CD4-positive, alpha-beta T cell treated with Interleukin-10 for 1 hour (primary cell): ENCODE measurements at regions not wholly inside any gene's neighbourhood (a gene's known extent, or its start where the extent isn't known, plus 50 kb on each side); places are given as distances from the start of the nearest gene placed in this dataset.

Source experiments
- DNase-seq: peaks from one replicate; pipeline ENCODE4 v3.0.0-alpha.2; 2020

GRCh38 chr1:209505044-209505443 is 78.5 kb upstream of the CAMK1G start:
- no peak for DNase-seq

GRCh38 chr1:209506101-209506500 is 77.4 kb upstream of the CAMK1G start:
- DNase-seq, result no peak

- DNase-seq, result no peak
Measured at GRCh38 chr1:209509039-209509438, 74.5 kb upstream of the CAMK1G start.

GRCh38 chr1:209510063-209510462 is 73.5 kb upstream of the CAMK1G start:
- no peak for DNase-seq

- no peak for DNase-seq
Measured at GRCh38 chr1:209511169-209511568, 72.3 kb upstream of the CAMK1G start.

GRCh38 chr1:209512821-209513220 is 70.7 kb upstream of the CAMK1G start:
- no peak for DNase-seq

- no peak for DNase-seq
Measured at GRCh38 chr1:209513226-209513625, 70.3 kb upstream of the CAMK1G start.

GRCh38 chr1:209516771-209517680 is 66.5 kb upstream of the CAMK1G start:
- DNase-seq, result no peak

- no peak for DNase-seq
Measured at GRCh38 chr1:209517681-209518050, 65.8 kb upstream of the CAMK1G start.

- no peak for DNase-seq
Measured at GRCh38 chr1:209519786-209520185, 63.7 kb upstream of the CAMK1G start.

GRCh38 chr1:209522826-209523225 is 60.7 kb upstream of the CAMK1G start:
- no peak for DNase-seq

GRCh38 chr1:209526137-209526536 is 57.4 kb upstream of the CAMK1G start:
- DNase-seq, result no peak

GRCh38 chr1:209527372-209527771 is 56.1 kb upstream of the CAMK1G start:
- DNase-seq, result no peak

- no peak for DNase-seq
Measured at GRCh38 chr1:209527993-209528717, 55.4 kb upstream of the CAMK1G start.

- DNase-seq, result no peak
Measured at GRCh38 chr1:209529233-209529632, 54.3 kb upstream of the CAMK1G start.

- DNase-seq, result no peak
Measured at GRCh38 chr1:209531006-209531405, 52.5 kb upstream of the CAMK1G start.

GRCh38 chr1:209531549-209531948 is 52.0 kb upstream of the CAMK1G start:
- no peak for DNase-seq
